OCI-LY1 (cell line): ENCODE measurements at regions not wholly inside any gene's neighbourhood (a gene's known extent, or its start where the extent isn't known, plus 50 kb on each side); places are given as distances from the start of the nearest gene placed in this dataset.

Experiments
- H2AFZ ChIP-seq: fragments of 200-600 bp; sonication (generic), shearing (Covaris generic); 2 replicates; pipeline ENCODE4 v1.6.0; 2014; ENCODE audit warnings: antibody characterized with exemption, mild to moderate bottlenecking, low read length
- H3F3A ChIP-seq: fragments of 200-600 bp; sonication (generic), shearing (Covaris generic); 2 replicates; pipeline ENCODE4 v1.6.0; 2014; ENCODE audit warnings: mild to moderate bottlenecking, antibody characterized with exemption, low read length, moderate library complexity; ENCODE audit not compliant: insufficient read depth
- H3K27ac ChIP-seq: fragments of 200-600 bp; sonication (generic); 2 replicates; pipeline ENCODE4 v1.5.1; 2014; ENCODE audit warnings: low read length, mixed run types, mild to moderate bottlenecking, low read depth; ENCODE audit not compliant: poor library complexity, severe bottlenecking
- H3K27me3 ChIP-seq: fragments of 200-600 bp; sonication (generic); 2 replicates; pipeline ENCODE4 v1.6.0; 2014; ENCODE audit warnings: antibody characterized with exemption, mild to moderate bottlenecking, low read length, moderate library complexity; ENCODE audit not compliant: insufficient read depth
- H3K36me3 ChIP-seq: fragments of 200-600 bp; sonication (generic); 2 replicates; pipeline ENCODE4 v1.6.1; 2014; ENCODE audit warnings: mild to moderate bottlenecking, antibody characterized with exemption, low read length, moderate library complexity, mixed read lengths; ENCODE audit not compliant: insufficient read depth
- H3K4me1 ChIP-seq: fragments of 200-600 bp; sonication (generic); 2 replicates; pipeline ENCODE4 v1.5.1; 2014; ENCODE audit warnings: mild to moderate bottlenecking, low read length, moderate library complexity; ENCODE audit not compliant: insufficient read depth, severe bottlenecking
- H3K4me2 ChIP-seq: fragments of 200-600 bp; sonication (generic), shearing (Covaris generic); 2 replicates; pipeline ENCODE4 v1.6.1; 2014; ENCODE audit warnings: low read length
- H3K4me3 ChIP-seq: fragments of 200-600 bp; sonication (generic); 2 replicates; pipeline ENCODE4 v1.5.1; 2014; ENCODE audit warnings: low read length, low read depth, mild to moderate bottlenecking, mixed read lengths; ENCODE audit not compliant: poor library complexity, severe bottlenecking
- H3K79me2 ChIP-seq: fragments of 200-600 bp; shearing (Covaris generic); 2 replicates; pipeline ENCODE4 v1.6.1; 2016; ENCODE audit warnings: mixed run types, low read length, mixed read lengths; ENCODE audit not compliant: insufficient read depth
- H3K9ac ChIP-seq: fragments of 200-600 bp; sonication (generic), shearing (Covaris generic); 2 replicates; pipeline ENCODE4 v1.6.1; 2014; ENCODE audit warnings: mild to moderate bottlenecking, low read length, mixed read lengths
- H3K9me2 ChIP-seq: fragments of 200-600 bp; sonication (generic), shearing (Covaris generic); 2 replicates; pipeline ENCODE4 v1.6.1; 2014; ENCODE audit warnings: low read depth, mild to moderate bottlenecking, low read length, mixed read lengths
- H3K9me3 ChIP-seq: fragments of 200-600 bp; shearing (Covaris generic); 2 replicates; pipeline ENCODE4 v1.6.1; 2014; ENCODE audit warnings: low read length, mixed read lengths
- H4K20me1 ChIP-seq: fragments of 200-600 bp; sonication (generic), shearing (Covaris generic); 2 replicates; pipeline ENCODE4 v1.6.0; 2016; ENCODE audit warnings: mild to moderate bottlenecking, low read length; ENCODE audit not compliant: insufficient read depth
- CTCF ChIP-seq: fragments of 200-600 bp; sonication (generic), shearing (Covaris generic); IDR thresholded peaks from 2 replicates; pipeline ENCODE4 v1.5.1; 2017; ENCODE audit warnings: mild to moderate bottlenecking, antibody characterized with exemption, low read length, moderate library complexity, mixed read lengths
- EZH2 ChIP-seq: fragments of 200-600 bp; sonication (generic), shearing (Covaris generic); IDR thresholded peaks from 2 replicates; pipeline ENCODE4 v1.8.0; 2017; ENCODE audit warnings: borderline replicate concordance, mixed run types, mild to moderate bottlenecking, antibody characterized with exemption, low read length, moderate library complexity, mixed read lengths

- Histone ChIP-seq H3K4me1 (no peaks in the 10 kb centered on the region), H3K27me3 (no peaks in the 10 kb centered on the region), H3K79me2 (no peaks in the 10 kb centered on the region), H3K4me3 (no peak overlapping the region), H3K9ac (no peak overlapping the region), H3K4me2 (no peak overlapping the region), H3K27ac (no peak overlapping the region), H3K36me3 (no peaks in the 10 kb centered on the region), H4K20me1 (no peaks in the 10 kb centered on the region), H2AFZ (no peak overlapping the region), H3K9me3 (no peaks in the 10 kb centered on the region), H3F3A (no peaks in the 10 kb centered on the region), H3K9me2 (no peaks in the 10 kb centered on the region)
- no peak for TF ChIP-seq EZH2
- no peak for TF ChIP-seq CTCF
These were observed 69.4 kb downstream of the OR13H1 start for GRCh38 chrX:131613260-131613659.

DNA sequence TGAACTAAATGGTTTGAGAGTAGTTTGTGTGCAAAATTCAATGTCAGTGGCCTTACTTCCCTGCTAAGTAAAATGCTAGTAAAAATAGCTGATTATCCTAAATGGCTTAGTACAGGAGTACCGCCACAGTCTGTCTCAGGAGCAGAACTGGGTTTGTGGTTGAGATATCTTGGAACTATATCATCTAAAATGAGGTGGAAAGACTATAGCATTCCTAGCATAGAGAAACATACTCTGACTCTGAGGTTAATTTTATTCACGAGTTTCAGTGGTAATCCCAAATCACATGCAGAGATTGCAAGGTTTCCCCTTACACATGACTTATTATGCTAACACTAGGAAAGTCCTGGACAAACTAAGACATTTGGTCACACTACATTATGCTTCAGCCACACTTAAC lies 70.4 kb downstream of the OR13H1 start:
- Histone ChIP-seq H3K79me2 (no peaks in the 10 kb centered on the region), H3K36me3 (no peaks in the 10 kb centered on the region), H3K4me2 (no peak overlapping the region), H3K9me3 (no peaks in the 10 kb centered on the region), H3F3A (no peaks in the 10 kb centered on the region), H3K4me1 (no peaks in the 10 kb centered on the region), H3K27ac (no peak overlapping the region), H3K9me2 (no peaks in the 10 kb centered on the region), H4K20me1 (no peaks in the 10 kb centered on the region), H3K9ac (no peak overlapping the region), H2AFZ (no peak overlapping the region), H3K4me3 (no peak overlapping the region), H3K27me3 (no peaks in the 10 kb centered on the region)
- TF ChIP-seq CTCF, result no peak
- TF ChIP-seq EZH2, result no peak

DNA sequence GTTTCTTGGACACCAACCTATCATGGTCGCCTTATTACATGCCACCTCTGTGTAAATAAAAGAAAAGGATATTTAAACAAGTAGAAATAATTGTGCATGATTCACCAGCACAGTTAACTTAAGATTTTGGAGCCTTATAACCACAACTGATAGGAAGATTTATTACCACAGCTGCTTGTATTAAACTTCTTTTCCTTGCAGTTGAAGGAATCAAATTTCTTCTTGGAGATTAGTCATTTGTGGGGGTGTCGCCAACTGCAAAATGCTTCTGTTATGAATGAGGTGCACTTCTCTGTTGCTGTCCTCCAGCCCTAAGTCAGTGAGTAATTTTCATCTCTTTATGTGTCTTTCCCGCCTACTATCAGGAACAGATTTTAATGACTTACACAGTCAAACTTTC lies 73.3 kb downstream of the OR13H1 start:
- H4K20me1 ChIP-seq, result no peaks in the 10 kb centered on the region
- H3K36me3 ChIP-seq, result no peaks in the 10 kb centered on the region
- TF ChIP-seq CTCF (no peak), EZH2 (no peak)
- no peak overlapping the region for H3K4me3 ChIP-seq
- no peak overlapping the region for H3K9ac ChIP-seq
- H3K27me3 ChIP-seq, result no peaks in the 10 kb centered on the region
- no peaks in the 10 kb centered on the region for H3F3A ChIP-seq
- H3K27ac ChIP-seq, result no peak overlapping the region
- no peaks in the 10 kb centered on the region for H3K9me3 ChIP-seq
- no peak overlapping the region for H2AFZ ChIP-seq
- no peaks in the 10 kb centered on the region for H3K79me2 ChIP-seq
- H3K4me2 ChIP-seq, result no peak overlapping the region
- H3K4me1 ChIP-seq, result no peaks in the 10 kb centered on the region
- H3K9me2 ChIP-seq, result no peaks in the 10 kb centered on the region
